22Rv1 (cell line): ENCODE measurements at regions not wholly inside any gene's neighbourhood (a gene's known extent, or its start where the extent isn't known, plus 50 kb on each side); places are given as distances from the start of the nearest gene placed in this dataset.
A peak's percentile ranks its signal among the peaks of the same experiment; 100 is the strongest.

Experiments used
- H3K27ac ChIP-seq: fragments of 450-650 bp; 2 replicates; pipeline ENCODE4 v1.5.1; 2017
- CTCF ChIP-seq: fragments of 450-650 bp; IDR thresholded peaks from 2 replicates; pipeline ENCODE4 v1.5.1; 2017; ENCODE audit warnings: mild to moderate bottlenecking
- ZFX ChIP-seq: fragments of 450-650 bp; IDR thresholded peaks from 2 replicates; pipeline ENCODE4 v1.6.1; 2017; ENCODE audit warnings: antibody characterized with exemption, borderline replicate concordance

GRCh38 chr3:107938143-107938542 lies 152.7 kb downstream of the CD47 start:
- no peak overlapping the region for H3K27ac ChIP-seq
- TF ChIP-seq CTCF (peak; percentile 28; the same call in 1 of the 2 replicates), ZFX (no peak)

GRCh38 chr3:107934808-107935207 lies 156.0 kb downstream of the CD47 start:
- no peak overlapping the region for H3K27ac ChIP-seq

GRCh38 chr3:107933450-107933849 lies 157.4 kb downstream of the CD47 start:
- no peak overlapping the region for H3K27ac ChIP-seq
- TF ChIP-seq ZFX (no peak), CTCF (no peak)

More at GRCh38 chr3:107934808-107935207, 156.0 kb downstream of the CD47 start:
- no peak for TF ChIP-seq ZFX
- no peak for TF ChIP-seq CTCF

- H3K27ac ChIP-seq, result no peak overlapping the region
- TF ChIP-seq ZFX (no peak), CTCF (no peak)
These were observed 159.5 kb downstream of the CD47 start for GRCh38 chr3:107931326-107931725.

GRCh38 chr3:107929088-107929487 lies 161.7 kb downstream of the CD47 start:
- TF ChIP-seq ZFX, result no peak
- TF ChIP-seq CTCF, result no peak
- no peak overlapping the region for H3K27ac ChIP-seq

GRCh38 chr3:107928084-107928445 lies 162.8 kb downstream of the CD47 start:
- no peak for TF ChIP-seq ZFX
- TF ChIP-seq CTCF, result no peak
- no peak overlapping the region for H3K27ac ChIP-seq

DNA sequence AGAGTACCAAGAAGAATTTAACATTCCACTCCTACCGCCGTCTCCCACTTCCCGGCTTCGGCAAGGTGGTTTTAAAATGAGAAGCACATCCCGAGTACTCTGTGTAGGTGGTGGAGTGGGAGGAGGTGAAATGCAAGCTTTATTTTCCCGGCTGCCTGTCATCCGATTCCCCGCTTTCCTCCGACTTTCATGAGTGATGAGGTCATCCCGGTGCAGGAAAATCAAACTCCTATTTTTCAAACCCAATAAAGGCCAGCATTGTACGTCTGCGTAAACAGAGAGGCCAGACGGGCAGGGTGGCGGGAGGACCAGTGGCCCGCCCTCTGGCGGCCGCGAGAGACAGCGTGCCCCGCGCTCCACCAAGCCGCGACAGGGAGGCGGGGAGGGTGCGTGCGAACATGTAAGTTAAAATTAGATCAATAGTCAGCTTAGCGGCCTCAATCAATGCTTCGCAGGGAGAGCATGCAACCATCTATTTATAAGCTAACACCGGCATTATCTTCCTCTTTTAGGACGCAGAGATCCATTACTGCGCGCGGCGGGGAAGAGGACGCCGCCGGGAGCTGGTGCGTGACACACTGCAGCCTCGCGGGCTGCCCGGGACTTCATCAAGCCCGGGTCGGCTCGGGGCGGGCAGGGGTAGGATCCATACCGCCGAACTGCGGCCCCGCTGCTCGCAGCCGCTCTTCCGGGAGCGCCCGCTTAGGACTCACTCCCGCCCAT lies 163.3 kb downstream of the CD47 start:
- TF ChIP-seq ZFX, result no peak
- peak; percentile 98 for TF ChIP-seq CTCF

More for the DNA sequence above, 163.3 kb downstream of the CD47 start:
- H3K27ac ChIP-seq, result no peak overlapping the region
